Body of pancreas (tissue), 4 donors: ENCODE measurements at regions not wholly inside any gene's neighbourhood (a gene's known extent, or its start where the extent isn't known, plus 50 kb on each side); places are given as distances from the start of the nearest gene placed in this dataset.

Experiments used
- ATAC-seq: fragments of 150-250 bp; one replicate; pipeline ENCODE4 v1.9.1; 2016
- DNase-seq, 4 donors: peaks; one replicate each; pipeline ENCODE4 v3.0.0-alpha.2; 2019
- H3K27ac ChIP-seq, 4 donors: fragments of 200-600 bp; sonication (generic); 1 replicate in 3 of 4; 2 replicates in 1 of 4; pipeline versions ENCODE4 v1.5.1 to v1.6.1; 2016 to 2019; ENCODE audit warnings: mild to moderate bottlenecking in 1 of 4, mixed read lengths in 1 of 4, moderate library complexity in 1 of 4
- H3K27me3 ChIP-seq, 2 donors: fragments of 200-600 bp; sonication (generic); one replicate each; pipeline ENCODE4 v1.6.0; 2016; ENCODE audit warnings: mild to moderate bottlenecking in 1 of 2
- H3K36me3 ChIP-seq, 2 donors: fragments of 200-600 bp; sonication (generic); replicated peaks in 1 of 2; 2 replicates each; pipeline ENCODE4 v1.5.1; 2016; ENCODE audit warnings: low read depth in 2 of 2; ENCODE audit not compliant: insufficient read depth in 1 of 2
- H3K4me1 ChIP-seq: fragments of 200-600 bp; sonication (generic); one replicate; pipeline ENCODE4 v1.6.0; 2016
- H3K4me3 ChIP-seq, 2 donors: fragments of 200-600 bp; sonication (generic); 1 replicate in 1 of 2; 2 replicates in 1 of 2; pipeline ENCODE4 v1.5.1; 2016 to 2019
- H3K9me3 ChIP-seq, 3 donors: fragments of 200-600 bp; sonication (generic); 1 replicate in 2 of 3; 2 replicates in 1 of 3; pipeline ENCODE4 v1.5.1; 2016
- POLR2A ChIP-seq, 3 donors: fragments of 450-650 bp; IDR thresholded peaks; one replicate each; pipeline ENCODE4 v1.6.1; 2016; ENCODE audit warnings: antibody characterized with exemption in 3 of 3, mild to moderate bottlenecking in 2 of 3
- WGBS, 2 donors: methylation state at CpG; one replicate each; pipeline ENCODE4 v1.1.5; 2017; 5-methylcytosine and 5-hydroxymethylcytosine counted together
- intact Hi-C: fragments of 100-400 bp; cut with DNase I; formaldehyde crosslinking; loops from one replicate; pipeline ENCODE4 v1.15.1; 2023
- TF ChIP-seq, protein P1 (sequence below), 7 experiments: fragments of 450-650 bp in 4 of 7; fragments of 200-600 bp in 3 of 7; sonication (generic) in 3 of 7; IDR thresholded peaks; one replicate each; pipeline ENCODE4 v1.5.1; 2016 to 2019; ENCODE audit warnings: antibody characterized with exemption in 7 of 7

DNA sequence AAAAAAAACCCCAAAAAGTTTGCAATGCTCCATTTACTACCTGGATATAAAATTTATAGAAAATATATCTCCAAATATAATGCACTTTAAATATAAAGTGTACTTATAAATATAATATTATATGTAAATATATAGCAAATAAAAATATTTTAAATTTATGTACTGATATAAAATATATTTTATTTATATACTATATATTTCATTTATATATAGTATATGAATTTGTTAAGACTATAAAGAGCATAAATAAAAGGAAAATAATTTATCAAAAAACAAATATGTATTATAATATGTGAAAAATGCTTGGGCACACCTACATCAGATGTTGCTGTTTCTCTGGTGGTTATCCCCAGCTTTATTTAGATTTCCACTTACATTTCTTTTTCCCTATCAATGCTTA lies 71.0 kb upstream of the ZBTB18 start:
- Histone ChIP-seq H3K9me3 (no peaks in the 10 kb centered on the region), H3K27me3 (no peaks in the 10 kb centered on the region), H3K36me3 (no peaks in the 10 kb centered on the region), H3K27ac (no peak overlapping the region), H3K4me3 (no peak overlapping the region), H3K4me1 (no peaks in the 10 kb centered on the region)
- no peak for DNase-seq
- no peak for ATAC-seq
- intact Hi-C loops, result no loop called here
- TF ChIP-seq POLR2A (IDR thresholded peaks at IDR 0.05), result no peak
- TF ChIP-seq, protein P1, sequence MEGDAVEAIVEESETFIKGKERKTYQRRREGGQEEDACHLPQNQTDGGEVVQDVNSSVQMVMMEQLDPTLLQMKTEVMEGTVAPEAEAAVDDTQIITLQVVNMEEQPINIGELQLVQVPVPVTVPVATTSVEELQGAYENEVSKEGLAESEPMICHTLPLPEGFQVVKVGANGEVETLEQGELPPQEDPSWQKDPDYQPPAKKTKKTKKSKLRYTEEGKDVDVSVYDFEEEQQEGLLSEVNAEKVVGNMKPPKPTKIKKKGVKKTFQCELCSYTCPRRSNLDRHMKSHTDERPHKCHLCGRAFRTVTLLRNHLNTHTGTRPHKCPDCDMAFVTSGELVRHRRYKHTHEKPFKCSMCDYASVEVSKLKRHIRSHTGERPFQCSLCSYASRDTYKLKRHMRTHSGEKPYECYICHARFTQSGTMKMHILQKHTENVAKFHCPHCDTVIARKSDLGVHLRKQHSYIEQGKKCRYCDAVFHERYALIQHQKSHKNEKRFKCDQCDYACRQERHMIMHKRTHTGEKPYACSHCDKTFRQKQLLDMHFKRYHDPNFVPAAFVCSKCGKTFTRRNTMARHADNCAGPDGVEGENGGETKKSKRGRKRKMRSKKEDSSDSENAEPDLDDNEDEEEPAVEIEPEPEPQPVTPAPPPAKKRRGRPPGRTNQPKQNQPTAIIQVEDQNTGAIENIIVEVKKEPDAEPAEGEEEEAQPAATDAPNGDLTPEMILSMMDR (IDR thresholded peaks at IDR 0.05), result no peak

DNA sequence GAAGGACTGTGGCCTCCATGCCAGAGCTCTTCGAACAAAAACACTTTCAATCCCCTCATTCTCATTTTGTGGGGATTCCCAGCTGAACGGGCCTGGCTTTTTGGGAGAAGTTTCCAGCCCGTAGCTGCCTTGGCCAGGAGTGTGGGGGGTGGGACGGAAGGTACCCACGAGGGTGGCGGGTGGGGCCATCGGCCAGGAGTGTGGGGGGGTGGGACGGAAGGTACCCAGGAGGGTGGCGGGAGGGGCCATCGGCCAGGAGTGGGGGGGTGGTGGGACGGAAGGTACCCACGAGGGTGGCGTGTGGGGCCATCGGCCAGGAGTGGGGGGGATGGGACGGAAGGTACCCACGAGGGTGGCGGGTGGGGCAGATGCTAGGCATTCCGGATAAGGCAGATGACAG lies 71.7 kb upstream of the ZBTB18 start:
- H3K36me3 ChIP-seq, result no peaks in the 10 kb centered on the region
- ATAC-seq, result no peak
- H3K27ac ChIP-seq, result no peak overlapping the region
- no peaks in the 10 kb centered on the region for H3K4me1 ChIP-seq
- TF ChIP-seq, protein P1 (IDR thresholded peaks at IDR 0.05), result no peak
- TF ChIP-seq POLR2A (IDR thresholded peaks at IDR 0.05), result no peak
- intact Hi-C loops, result no loop called here
- no peak overlapping the region for H3K4me3 ChIP-seq
- no peak for DNase-seq
- H3K27me3 ChIP-seq, result no peaks in the 10 kb centered on the region
- 81 to 93% methylated on average over 14 to 17 of the region's 18 CpGs for WGBS, 2 donors
- no peaks in the 10 kb centered on the region for H3K9me3 ChIP-seq

DNA sequence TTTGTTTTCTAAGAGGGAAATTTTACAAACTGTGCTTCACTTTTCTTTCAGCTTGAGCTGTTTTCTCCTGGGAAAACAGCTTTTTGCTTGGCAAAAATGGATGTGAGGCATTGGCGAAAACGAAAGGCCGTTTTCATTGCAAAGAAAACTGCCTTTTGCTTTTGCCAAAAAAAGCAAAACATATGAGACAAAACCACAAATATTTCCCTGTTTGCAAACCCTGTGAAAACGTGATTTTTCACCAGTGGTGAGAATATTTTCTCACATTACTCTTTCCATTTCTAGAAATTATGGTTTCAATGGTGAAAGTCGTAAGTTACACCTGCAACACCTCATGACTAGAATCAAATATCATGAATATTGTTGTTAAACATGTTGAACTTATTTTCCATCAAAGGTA lies 74.0 kb upstream of the ZBTB18 start:
- no peaks in the 10 kb centered on the region for H3K4me1 ChIP-seq
- WGBS, 2 donors, result 71 to 75% methylated on average over 5 of the region's 5 CpGs
- TF ChIP-seq POLR2A (IDR thresholded peaks at IDR 0.05), result no peak
- TF ChIP-seq, protein P1 (IDR thresholded peaks at IDR 0.05), result no peak
- H3K9me3 ChIP-seq, result no peaks in the 10 kb centered on the region
- no peak overlapping the region for H3K4me3 ChIP-seq
- intact Hi-C loops, result no loop called here
- no peaks in the 10 kb centered on the region for H3K36me3 ChIP-seq
- DNase-seq, result no peak
- H3K27me3 ChIP-seq, result no peaks in the 10 kb centered on the region
- no peak overlapping the region for H3K27ac ChIP-seq
- no peak for ATAC-seq

DNA sequence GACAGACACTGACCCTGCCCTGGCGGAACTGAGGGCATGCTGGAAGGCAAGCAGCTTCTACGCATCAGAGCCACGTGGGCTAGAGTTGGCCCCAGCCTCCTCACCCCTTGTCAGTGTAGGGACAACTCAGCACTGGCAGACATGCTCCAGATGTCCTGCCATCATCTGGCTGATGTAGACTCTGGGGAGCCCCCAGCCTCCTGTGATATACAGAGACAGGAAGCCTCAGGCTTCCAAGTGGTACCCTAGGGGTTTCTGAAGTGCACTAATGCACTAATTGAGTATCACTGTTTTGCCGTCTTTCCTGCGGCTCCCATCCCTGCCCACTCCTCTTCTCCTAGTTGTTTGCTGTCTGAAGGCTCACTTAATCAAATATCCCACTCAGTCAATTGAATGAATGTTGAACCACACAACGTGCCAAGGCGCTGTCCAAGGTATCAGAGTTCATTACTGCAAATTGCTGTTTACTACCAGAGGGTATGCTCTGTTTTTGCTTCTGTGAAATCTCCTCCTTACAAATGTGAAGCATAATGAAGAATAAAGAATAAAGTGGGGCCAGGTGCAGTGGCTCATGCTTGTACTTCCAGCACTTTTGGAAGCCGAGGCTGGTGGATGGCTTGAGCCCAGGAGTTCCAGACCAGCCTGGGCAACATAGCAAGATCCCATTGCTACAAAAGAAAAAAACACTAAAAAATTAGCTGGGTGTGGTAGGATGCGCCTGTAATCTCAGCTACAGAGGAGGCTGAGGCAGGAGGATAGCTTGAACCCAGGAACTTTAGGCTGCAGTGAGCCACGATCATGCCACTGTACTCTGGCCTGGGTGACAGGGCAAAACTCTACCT lies 76.4 kb upstream of the ZBTB18 start:
- TF ChIP-seq, protein P1 (IDR thresholded peaks at IDR 0.05), result no peak
- no peak for TF ChIP-seq POLR2A (IDR thresholded peaks at IDR 0.05)
- no peak overlapping the region for H3K4me3 ChIP-seq
- H3K36me3 ChIP-seq, result no peaks in the 10 kb centered on the region
- intact Hi-C loops, result no loop called here
- no peak overlapping the region for H3K27ac ChIP-seq
- ATAC-seq (no peak), DNase-seq (no peak)
- no peaks in the 10 kb centered on the region for H3K27me3 ChIP-seq
- no peaks in the 10 kb centered on the region for H3K9me3 ChIP-seq
- H3K4me1 ChIP-seq, result no peaks in the 10 kb centered on the region
- WGBS, 2 donors, result 68 to 69% methylated on average over 10 of the region's 10 CpGs

DNA sequence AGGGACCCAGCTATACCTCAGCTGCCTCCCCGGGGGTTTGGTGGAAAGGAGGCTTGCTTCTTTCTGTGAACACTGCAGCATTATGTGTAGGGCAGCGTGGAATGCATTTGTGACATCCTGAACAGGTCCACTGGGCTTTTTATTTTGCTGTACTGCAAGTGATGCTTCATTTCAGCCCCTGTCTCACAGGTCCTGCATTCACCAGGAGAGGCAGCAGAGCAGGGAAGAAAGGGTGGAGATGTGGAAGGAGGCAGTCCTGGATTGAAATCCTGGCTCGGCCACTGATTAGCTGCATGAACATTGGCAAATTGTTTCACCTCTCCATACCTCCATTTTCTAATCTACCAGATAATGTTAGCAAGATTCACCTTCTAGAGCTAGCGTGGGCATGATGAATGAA lies 77.9 kb upstream of the ZBTB18 start:
- 60 to 69% methylated on average over 4 of the region's 4 CpGs for WGBS, 2 donors
- Histone ChIP-seq H3K36me3 (no peaks in the 10 kb centered on the region), H3K27ac (no peak overlapping the region), H3K4me3 (no peak overlapping the region), H3K4me1 (no peaks in the 10 kb centered on the region), H3K9me3 (no peaks in the 10 kb centered on the region), H3K27me3 (no peaks in the 10 kb centered on the region)
- DNase-seq (no peak), ATAC-seq (no peak)
- intact Hi-C loops, result no loop called here
- TF ChIP-seq POLR2A (IDR thresholded peaks at IDR 0.05), result no peak
- TF ChIP-seq, protein P1 (IDR thresholded peaks at IDR 0.05), result no peak
